ENCODE measurements at regions not wholly inside any gene's neighbourhood (a gene's known extent, or its start where the extent isn't known, plus 50 kb on each side); places are given as distances from the start of the nearest gene placed in this dataset.
A peak's percentile ranks its signal among the peaks of the same experiment; 100 is the strongest.

DNA sequence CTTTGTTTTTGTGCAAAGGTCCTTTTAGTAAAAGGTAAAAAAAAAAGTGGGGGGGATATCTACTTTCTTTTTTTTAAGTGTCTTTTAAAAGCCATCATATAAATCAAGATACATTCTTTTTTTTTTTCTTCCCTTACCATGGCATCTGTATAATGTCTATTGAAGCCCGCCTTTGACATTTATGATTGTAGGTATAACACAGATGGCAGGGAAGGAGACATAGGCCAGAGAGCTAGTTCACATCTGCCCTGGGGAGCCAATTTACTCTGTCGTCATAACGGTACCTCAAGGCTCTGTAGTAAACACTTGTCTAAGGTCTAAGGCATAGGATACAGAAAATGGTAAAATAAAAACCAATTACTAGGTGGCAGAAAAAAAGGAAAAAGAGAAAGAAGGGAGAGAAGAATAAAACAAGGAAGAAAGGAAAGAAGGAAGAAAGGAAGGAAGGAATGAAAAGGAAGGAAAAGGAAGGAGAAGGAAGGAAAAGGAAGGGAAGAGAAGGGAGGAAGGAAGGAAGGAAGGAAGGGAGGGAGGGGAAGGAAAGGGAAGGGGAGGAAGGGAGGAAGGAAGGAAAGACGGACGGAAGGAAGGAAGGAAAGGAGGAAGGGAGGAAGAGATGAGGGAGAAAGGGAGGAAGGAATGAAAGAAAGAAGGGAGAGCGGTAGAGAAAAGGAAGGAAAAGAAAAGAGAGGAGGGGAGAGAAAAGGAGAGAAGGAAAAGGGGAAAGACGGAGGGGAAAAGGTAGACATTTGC is 343.5 kb downstream of the RBM43 start:
- ATAC-seq (replicated peaks) (no peak), DNase-seq (no peak)
- H3K27me3 Mint-ChIP-seq = no peaks in the 10 kb centered on the region
- H3K4me3 Mint-ChIP-seq = no peak overlapping the region
- peaks cover 1 to 5% of the 10 kb centered on the region in 2 donors for H3K9me3 Mint-ChIP-seq
- no peaks in the 10 kb centered on the region for H3K36me3 Mint-ChIP-seq
- H3K27ac Mint-ChIP-seq = no peak overlapping the region
- H3K4me1 Mint-ChIP-seq = no peaks in the 10 kb centered on the region

DNA sequence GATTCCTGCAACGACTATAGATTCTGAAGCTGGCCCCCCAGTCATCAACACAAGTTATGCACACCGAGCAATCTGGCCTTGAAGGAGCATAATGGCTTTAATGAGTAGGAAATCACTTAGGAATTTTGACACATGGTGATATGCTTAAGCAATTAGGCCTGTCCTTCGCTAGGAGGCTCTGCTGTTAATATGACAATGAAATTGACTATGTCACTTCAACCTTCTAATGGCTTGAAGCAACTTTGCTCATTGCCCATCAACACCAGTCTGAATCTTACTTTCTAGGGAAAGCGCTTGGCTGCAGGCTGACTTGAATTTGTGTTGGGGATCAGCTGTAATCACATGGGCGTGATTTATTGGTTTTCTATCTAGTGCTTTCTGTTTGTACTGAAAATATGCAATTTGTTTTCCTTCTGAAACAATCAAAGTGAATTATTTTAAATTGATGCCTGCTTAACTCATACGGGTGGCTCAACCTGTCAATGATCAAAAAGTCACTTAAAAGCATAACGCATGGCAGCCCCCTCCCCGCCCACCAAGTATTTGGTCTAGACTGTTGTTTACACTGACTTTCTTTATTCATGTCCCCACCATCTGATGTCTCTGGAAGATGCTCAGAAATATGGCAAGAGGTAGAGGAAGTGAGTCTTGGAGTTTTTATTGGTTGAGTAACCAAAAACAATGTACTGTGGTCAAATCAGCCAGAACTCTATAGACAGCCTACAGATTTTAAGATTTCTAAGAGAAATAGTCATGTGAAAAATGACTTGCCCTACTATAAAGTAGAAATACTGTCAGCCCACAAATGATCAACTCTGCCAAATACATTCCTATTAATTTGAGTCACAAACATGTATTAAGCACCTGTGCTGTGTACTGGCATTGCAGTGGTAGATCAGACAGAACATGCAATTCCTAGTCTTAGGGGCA is 344.9 kb downstream of the RBM43 start:
- DNase-seq (no peak), ATAC-seq (replicated peaks) (no peak)
- Mint-ChIP-seq H3K27me3 (no peaks in the 10 kb centered on the region), H3K36me3 (no peaks in the 10 kb centered on the region), H3K4me3 (no peak overlapping the region), H3K4me1 (no peaks in the 10 kb centered on the region), H3K9me3 (peaks cover 2 to 5% of the 10 kb centered on the region in 2 donors), H3K27ac (no peak overlapping the region)

DNA sequence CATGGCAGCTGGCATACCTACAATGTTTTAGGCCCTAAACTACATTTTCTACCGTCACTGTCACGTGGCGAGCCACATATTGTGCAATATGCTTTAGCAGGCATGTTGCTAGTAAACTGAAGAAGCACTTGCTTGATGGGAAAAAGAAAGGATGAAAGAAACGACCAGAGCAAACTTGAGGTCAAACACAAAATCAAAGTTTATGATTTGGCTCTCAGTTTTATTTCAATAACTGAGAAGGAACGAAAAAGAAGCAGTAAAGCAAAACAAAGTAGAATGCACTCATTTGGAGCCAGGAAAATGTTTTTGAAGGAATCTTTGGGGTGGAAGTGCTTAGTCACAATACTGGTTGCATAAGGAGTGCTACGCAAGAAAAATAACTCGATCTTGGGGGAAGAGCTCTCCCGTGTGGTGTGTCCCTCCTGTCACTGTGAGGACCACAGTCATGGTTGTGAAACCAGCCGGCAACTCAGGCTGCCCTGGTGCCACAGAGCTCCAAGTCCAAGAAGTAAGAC is 349.8 kb downstream of the RBM43 start:
- Mint-ChIP-seq H3K27ac (no peak overlapping the region), H3K4me3 (no peak overlapping the region), H3K27me3 (no peaks in the 10 kb centered on the region), H3K9me3 (peaks cover 0 to 4% of the 10 kb centered on the region in 2 donors), H3K36me3 (no peaks in the 10 kb centered on the region), H3K4me1 (no peaks in the 10 kb centered on the region)
- ATAC-seq (replicated peaks) (no peak), DNase-seq (no peak)

DNA sequence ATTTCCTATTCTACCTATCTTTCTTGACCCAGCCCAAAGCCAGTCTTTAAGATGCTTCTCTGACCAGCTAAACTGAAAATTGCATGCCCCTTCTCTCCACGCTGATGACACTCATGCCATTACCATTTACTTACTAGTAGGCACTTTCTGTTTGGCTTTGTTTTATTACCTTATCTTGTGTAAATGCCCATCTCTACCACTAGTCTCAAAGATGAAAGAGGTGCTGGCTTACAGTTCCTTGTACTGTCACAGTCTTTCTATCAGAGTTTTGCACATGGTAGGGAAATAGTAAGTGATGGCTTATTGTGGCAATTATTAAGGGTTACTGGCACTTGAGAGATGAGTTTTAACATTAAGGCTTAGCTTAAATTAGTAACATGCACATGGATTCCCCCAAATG is 352.1 kb downstream of the RBM43 start:
- Mint-ChIP-seq H3K27ac (no peak overlapping the region), H3K4me1 (no peaks in the 10 kb centered on the region), H3K36me3 (no peaks in the 10 kb centered on the region), H3K9me3 (peaks cover 1 to 4% of the 10 kb centered on the region in 2 donors), H3K27me3 (no peaks in the 10 kb centered on the region), H3K4me3 (no peak overlapping the region)
- DNase-seq (no peak), ATAC-seq (replicated peaks) (no peak)

DNA sequence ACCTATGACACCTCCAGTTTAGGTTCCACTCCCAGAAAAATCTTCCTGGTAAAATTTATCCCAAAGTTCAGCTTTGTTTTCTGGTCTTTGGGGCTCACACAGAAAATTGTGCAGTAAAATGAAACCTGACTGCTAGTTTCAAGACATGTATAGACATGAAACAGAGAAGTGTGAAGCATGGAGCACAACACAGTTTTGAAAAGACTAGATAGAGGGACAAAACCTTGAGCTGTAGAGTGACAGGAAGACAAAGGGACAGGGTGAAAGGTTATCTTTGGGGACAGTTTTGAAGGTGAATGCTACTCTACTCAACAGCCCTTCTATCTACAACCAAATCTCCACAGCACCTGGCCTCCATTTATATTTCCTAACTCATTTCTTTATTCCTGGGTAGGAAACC is 352.6 kb downstream of the RBM43 start:
- DNase-seq (no peak), ATAC-seq (replicated peaks) (no peak)
- H3K4me3 Mint-ChIP-seq = no peak overlapping the region
- no peak overlapping the region for H3K27ac Mint-ChIP-seq
- no peaks in the 10 kb centered on the region for H3K36me3 Mint-ChIP-seq
- no peaks in the 10 kb centered on the region for H3K4me1 Mint-ChIP-seq
- H3K27me3 Mint-ChIP-seq = no peaks in the 10 kb centered on the region
- H3K9me3 Mint-ChIP-seq = peaks cover 6% of the 10 kb centered on the region in 2 donors

DNA sequence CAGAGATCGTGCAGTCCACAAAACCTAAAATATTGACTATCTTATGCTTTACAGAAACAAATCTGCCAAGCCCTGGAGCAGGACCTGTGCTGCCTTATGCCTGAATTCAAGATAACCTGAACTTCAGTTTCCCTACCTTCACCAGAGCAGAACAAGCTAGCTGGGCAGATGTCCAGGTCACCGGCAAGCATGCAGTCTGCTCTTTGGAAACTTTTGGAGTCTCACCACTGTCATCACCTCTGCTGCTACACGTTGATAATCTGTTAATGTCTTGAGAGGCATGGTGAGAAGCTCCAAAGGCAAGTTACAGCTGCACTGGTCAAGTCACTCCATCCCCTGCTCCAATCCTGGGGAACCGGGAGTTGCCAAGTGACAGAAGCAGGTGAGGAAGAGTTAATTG is 354.2 kb downstream of the RBM43 start:
- peaks cover 6 to 7% of the 10 kb centered on the region in 2 donors for H3K9me3 Mint-ChIP-seq
- H3K4me3 Mint-ChIP-seq = no peak overlapping the region
- no peak overlapping the region for H3K27ac Mint-ChIP-seq

DNA sequence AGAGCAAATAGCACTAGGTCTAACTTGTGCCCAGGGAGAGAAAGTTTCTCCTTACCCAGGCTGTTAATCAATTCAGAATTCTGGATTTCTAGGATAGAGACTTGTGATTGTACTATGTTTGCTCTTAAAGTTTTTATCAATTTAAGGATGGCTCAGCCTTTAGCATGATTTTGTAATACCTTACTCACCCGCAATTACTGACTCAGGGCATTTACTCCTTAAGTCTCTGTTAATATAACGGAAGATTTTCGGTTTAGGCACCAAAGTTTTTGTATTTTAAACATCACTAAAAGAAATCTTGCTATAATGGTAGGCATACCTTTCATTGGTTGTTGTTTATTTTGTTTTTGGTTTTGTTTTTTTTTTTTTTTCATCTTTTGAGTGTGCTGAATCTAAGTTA is 358.2 kb downstream of the RBM43 start:
- Mint-ChIP-seq H3K27ac (no peak overlapping the region), H3K36me3 (no peaks in the 10 kb centered on the region), H3K4me3 (no peak overlapping the region), H3K4me1 (no peaks in the 10 kb centered on the region), H3K27me3 (no peaks in the 10 kb centered on the region), H3K9me3 (peaks cover 16 to 17% of the 10 kb centered on the region in 2 donors)
- no peak for ATAC-seq (replicated peaks)
- no peak for DNase-seq

More for the DNA sequence above, 354.2 kb downstream of the RBM43 start:
- DNase-seq (no peak), ATAC-seq (replicated peaks) (peak in 1 of 2 donors; percentile 10)
- Mint-ChIP-seq H3K27me3 (no peaks in the 10 kb centered on the region), H3K36me3 (no peaks in the 10 kb centered on the region), H3K4me1 (no peaks in the 10 kb centered on the region)

DNA sequence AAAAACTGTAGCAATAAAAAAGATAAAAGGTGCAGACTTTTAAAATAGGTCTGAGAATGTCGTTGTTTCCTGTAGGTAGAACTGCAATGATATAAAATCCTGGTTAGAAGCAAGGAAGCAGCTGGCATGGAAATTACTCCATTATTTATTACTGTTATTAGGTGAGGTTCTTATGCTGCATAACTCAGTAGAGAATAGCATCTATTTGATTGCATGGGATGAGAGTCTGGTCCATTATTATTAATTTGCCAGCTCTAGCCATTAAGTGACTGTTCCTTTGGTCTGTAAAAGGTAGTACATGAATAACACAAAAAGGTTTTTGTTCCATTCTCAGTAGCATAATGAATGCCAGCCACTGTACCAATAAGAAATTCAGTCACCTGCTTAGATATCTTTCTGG is 358.6 kb downstream of the RBM43 start:
- DNase-seq = no peak
- Mint-ChIP-seq H3K9me3 (peaks cover 14 to 17% of the 10 kb centered on the region in 2 donors), H3K36me3 (no peaks in the 10 kb centered on the region), H3K4me3 (no peak overlapping the region), H3K27me3 (no peaks in the 10 kb centered on the region), H3K4me1 (no peaks in the 10 kb centered on the region), H3K27ac (no peak overlapping the region)
- ATAC-seq (replicated peaks) = no peak

DNA sequence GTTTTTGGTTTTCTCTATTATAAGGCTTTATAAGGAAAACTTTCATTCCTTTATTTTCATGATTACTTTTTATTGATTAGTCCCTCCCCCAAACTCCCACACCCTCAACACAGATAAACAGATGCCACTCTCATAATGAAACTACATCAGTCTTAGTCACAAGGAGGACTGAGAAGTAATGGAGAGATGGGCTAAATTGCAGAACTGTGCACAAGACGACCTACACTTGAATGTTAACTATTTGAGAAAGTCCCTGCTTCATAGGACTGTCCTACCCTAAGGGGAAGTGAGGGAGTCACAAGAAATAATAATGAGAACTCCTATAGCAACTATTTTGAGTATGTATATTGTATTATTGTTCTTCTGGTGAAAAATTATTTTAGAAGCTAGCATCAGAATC is 360.8 kb downstream of the RBM43 start:
- Mint-ChIP-seq H3K27me3 (no peaks in the 10 kb centered on the region), H3K27ac (no peak overlapping the region), H3K4me3 (no peak overlapping the region), H3K9me3 (peaks cover 14 to 17% of the 10 kb centered on the region in 2 donors), H3K36me3 (no peaks in the 10 kb centered on the region), H3K4me1 (no peaks in the 10 kb centered on the region)
- DNase-seq (no peak), ATAC-seq (replicated peaks) (peak in 1 of 2 donors; percentile 55)

DNA sequence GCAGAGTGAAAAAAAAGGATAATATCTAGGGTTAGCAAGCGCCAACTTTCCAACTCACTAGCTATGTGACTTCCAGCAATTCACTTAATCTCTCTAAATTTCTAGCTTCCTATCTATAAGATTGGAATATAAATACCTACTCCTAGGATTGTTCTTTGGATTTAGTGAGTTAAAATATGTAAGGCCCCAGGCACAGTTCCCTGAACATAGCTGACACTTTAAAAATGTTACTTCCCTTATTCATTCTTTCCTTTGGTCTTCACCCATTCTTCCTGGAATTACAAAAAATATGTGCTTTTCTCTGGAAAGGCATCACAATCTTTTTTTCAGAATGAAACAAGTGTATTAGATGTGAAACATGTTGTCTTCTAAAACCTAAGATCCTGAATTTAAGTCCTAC is 365.7 kb downstream of the RBM43 start:
- Mint-ChIP-seq H3K9me3 (peaks cover 10% of the 10 kb centered on the region in 2 donors), H3K36me3 (no peaks in the 10 kb centered on the region), H3K4me1 (no peaks in the 10 kb centered on the region), H3K27me3 (no peaks in the 10 kb centered on the region), H3K4me3 (no peak overlapping the region), H3K27ac (no peak overlapping the region)
- DNase-seq = no peak
- ATAC-seq (replicated peaks) = no peak

DNA sequence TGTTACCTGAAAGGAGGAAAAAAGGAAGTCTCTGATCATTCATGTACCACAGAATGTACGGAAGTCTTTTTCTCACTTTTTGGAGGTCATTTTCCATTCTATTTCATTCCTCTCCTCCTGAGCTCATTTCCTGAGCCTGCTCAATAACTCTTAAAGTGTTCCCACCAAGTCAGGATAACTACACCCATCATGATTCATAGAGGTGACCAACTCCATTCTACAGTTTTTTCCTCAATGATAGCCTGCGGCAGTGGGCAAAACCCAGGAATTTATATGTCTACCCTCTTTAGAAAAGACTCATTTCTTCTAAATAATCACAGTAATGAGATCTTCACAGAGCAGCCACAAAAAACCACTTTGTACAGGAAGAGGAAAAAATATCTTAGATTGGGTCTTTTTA is 372.5 kb downstream of the RBM43 start:
- Mint-ChIP-seq H3K4me1 (no peaks in the 10 kb centered on the region), H3K9me3 (peaks cover 1 to 4% of the 10 kb centered on the region in 2 donors), H3K27ac (no peak overlapping the region), H3K36me3 (no peaks in the 10 kb centered on the region), H3K4me3 (no peak overlapping the region), H3K27me3 (no peaks in the 10 kb centered on the region)
- DNase-seq (no peak), ATAC-seq (replicated peaks) (no peak)

DNA sequence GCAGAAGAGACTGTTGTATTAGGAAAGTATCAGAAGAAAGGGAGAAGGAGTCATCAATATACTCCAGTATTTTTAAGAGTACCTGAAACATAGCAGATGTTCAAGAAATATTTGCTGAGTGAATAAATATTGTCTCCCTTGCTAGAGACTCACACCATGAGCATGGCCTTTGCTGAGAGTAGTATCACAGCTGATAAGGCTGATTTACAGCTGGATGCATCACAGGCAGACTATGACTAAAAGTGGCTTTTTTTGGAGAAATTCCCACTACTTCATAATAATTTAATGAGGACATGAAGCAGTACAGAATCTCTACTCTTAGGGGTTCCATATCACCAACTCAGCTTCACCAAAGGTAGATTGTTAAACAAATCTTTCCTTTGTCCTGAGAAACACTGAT is 373.3 kb downstream of the RBM43 start:
- Mint-ChIP-seq H3K4me3 (no peak overlapping the region), H3K9me3 (peaks cover 0 to 4% of the 10 kb centered on the region in 2 donors), H3K27ac (no peak overlapping the region), H3K36me3 (no peaks in the 10 kb centered on the region), H3K27me3 (no peaks in the 10 kb centered on the region), H3K4me1 (no peaks in the 10 kb centered on the region)
- no peak for ATAC-seq (replicated peaks)
- no peak for DNase-seq

DNA sequence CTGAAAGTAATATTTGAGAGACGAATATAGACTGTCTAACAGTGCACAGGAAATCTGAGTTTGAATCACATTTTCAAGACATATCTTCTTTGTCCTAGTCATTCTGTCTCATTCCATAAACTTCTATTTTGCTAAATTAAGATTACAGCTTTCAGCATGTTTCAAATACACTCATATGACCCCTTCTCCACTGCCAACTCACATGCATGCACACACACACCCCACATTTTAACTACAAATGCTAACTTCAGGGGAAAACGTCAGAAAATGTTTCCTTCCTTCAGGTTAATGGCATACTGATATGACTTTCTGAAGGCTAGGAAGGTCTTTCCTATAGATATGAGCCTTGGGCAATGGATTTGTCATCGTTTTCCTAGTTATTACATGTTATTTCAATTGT is 373.7 kb downstream of the RBM43 start:
- H3K9me3 Mint-ChIP-seq = peaks cover 0 to 4% of the 10 kb centered on the region in 2 donors
- H3K4me3 Mint-ChIP-seq = no peak overlapping the region
- no peaks in the 10 kb centered on the region for H3K36me3 Mint-ChIP-seq
- DNase-seq (no peak), ATAC-seq (replicated peaks) (no peak)
- no peak overlapping the region for H3K27ac Mint-ChIP-seq
- H3K27me3 Mint-ChIP-seq = no peaks in the 10 kb centered on the region
- H3K4me1 Mint-ChIP-seq = no peaks in the 10 kb centered on the region

DNA sequence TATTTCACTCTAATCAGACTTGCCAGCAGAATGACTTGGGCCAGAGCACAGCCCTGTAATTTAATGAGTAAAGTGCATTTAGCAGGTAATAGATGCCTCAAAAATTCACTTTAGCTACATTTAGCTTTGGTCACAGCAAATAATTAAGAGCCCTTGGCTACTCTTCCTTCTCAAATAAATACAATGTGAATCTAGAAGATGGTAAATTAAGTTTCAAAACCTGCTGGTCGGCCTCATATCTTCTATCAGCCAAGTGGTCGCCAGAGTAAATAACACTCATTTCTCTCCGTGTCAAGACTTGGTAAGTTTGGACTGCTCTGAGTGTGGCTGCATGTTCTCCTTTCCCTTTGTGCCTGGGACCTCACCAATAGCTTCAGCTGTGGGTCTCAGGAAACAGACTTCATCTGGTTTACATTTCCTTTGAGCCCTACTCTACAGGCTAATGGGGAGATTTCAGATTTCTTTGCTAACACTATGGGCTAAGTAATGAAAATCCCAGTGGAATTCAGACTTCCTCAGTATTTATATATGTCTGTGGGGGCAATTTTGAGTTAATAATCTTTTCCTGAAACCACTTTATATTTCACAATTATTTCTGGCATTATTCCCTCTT is 375.8 kb downstream of the RBM43 start:
- no peak overlapping the region for H3K4me3 Mint-ChIP-seq
- H3K36me3 Mint-ChIP-seq = no peaks in the 10 kb centered on the region
- no peak for DNase-seq
- peaks cover 0 to 2% of the 10 kb centered on the region in 2 donors for H3K9me3 Mint-ChIP-seq
- no peak for ATAC-seq (replicated peaks)
- no peak overlapping the region for H3K27ac Mint-ChIP-seq
- H3K4me1 Mint-ChIP-seq = no peaks in the 10 kb centered on the region
- H3K27me3 Mint-ChIP-seq = no peaks in the 10 kb centered on the region
